CD4-positive, alpha-beta T cell treated with Interleukin-15 for 1 hour (primary cell): ENCODE measurements at regions not wholly inside any gene's neighbourhood (a gene's known extent, or its start where the extent isn't known, plus 50 kb on each side); places are given as distances from the start of the nearest gene placed in this dataset.

Experiments used
- DNase-seq: peaks from one replicate; pipeline ENCODE4 v3.0.0-alpha.2; 2020

- DNase-seq, result no peak
Measured at GRCh38 chr3:170643831-170644230, 58.0 kb upstream of the SLC7A14 start.

GRCh38 chr3:170642882-170643601 is 57.2 kb upstream of the SLC7A14 start:
- no peak for DNase-seq

- no peak for DNase-seq
Measured at GRCh38 chr3:170641510-170642236, 55.8 kb upstream of the SLC7A14 start.

GRCh38 chr3:170640737-170641171 is 54.9 kb upstream of the SLC7A14 start:
- DNase-seq, result no peak

- no peak for DNase-seq
Measured at GRCh38 chr3:170638988-170639387, 53.1 kb upstream of the SLC7A14 start.

GRCh38 chr3:170637306-170637705 is 51.4 kb upstream of the SLC7A14 start:
- no peak for DNase-seq

GRCh38 chr3:170636400-170636973 is 50.6 kb upstream of the SLC7A14 start:
- no peak for DNase-seq
